ENCODE measurements at regions not wholly inside any gene's neighbourhood (a gene's known extent, or its start where the extent isn't known, plus 50 kb on each side); places are given as distances from the start of the nearest gene placed in this dataset.
A peak's percentile ranks its signal among the peaks of the same experiment; 100 is the strongest.

- Histone ChIP-seq H3K4me1 (ENCODE audit: control insufficient read depth, extremely low read depth, insufficient read depth, low read length) (no peaks in the 10 kb centered on the region), H3K27me3 (ENCODE audit: control insufficient read depth, insufficient read depth, low read length) (no peaks in the 10 kb centered on the region), H3K9ac (ENCODE audit: insufficient read depth, low read length) (no peak overlapping the region), H3K4me3 (replicated peaks in 1 of 4; ENCODE audit: control extremely low read depth in 1 of 4, insufficient read depth in 1 of 4, low read depth in 3 of 4, low read length in 4 of 4) (no peak overlapping the region), H3K36me3 (ENCODE audit: control insufficient read depth, insufficient read depth, low read length) (no peaks in the 10 kb centered on the region), H4K20me1 (ENCODE audit: control insufficient read depth, extremely low read depth, insufficient read depth, low read length) (no peaks in the 10 kb centered on the region), H3K79me2 (ENCODE audit: control insufficient read depth, insufficient read depth, low read length) (no peaks in the 10 kb centered on the region), H3K9me3 (ENCODE audit: control insufficient read depth, insufficient read depth, low read depth, low read length) (no peaks in the 10 kb centered on the region), H3K27ac (ENCODE audit: insufficient read depth, low read length) (no peak overlapping the region), H3K4me2 (ENCODE audit: extremely low read depth, insufficient read depth, low read length) (no peak overlapping the region), H2AFZ (ENCODE audit: low read length) (no peak overlapping the region)
- TF ChIP-seq EZH2 (IDR thresholded peaks at IDR 0.05; ENCODE audit: low read length, missing control alignments): no peak
- TF ChIP-seq CTCF (conservative IDR thresholded peaks at IDR 0.05 in 1 of 2, IDR thresholded peaks at IDR 0.05 in 1 of 2; ENCODE audit: low read depth in 1 of 2, low read length in 2 of 2): no peak
- no peak for DNase-seq (ENCODE audit: low read depth in 2 of 2)
Measured at GRCh38 chr9:16179566-16179965, 626.7 kb downstream of the CCDC171 start.

- Histone ChIP-seq H3K27me3 (ENCODE audit: control insufficient read depth, insufficient read depth, low read length) (no peaks in the 10 kb centered on the region), H3K79me2 (ENCODE audit: control insufficient read depth, insufficient read depth, low read length) (no peaks in the 10 kb centered on the region), H3K4me3 (replicated peaks in 1 of 4; ENCODE audit: control extremely low read depth in 1 of 4, insufficient read depth in 1 of 4, low read depth in 3 of 4, low read length in 4 of 4) (no peak overlapping the region), H2AFZ (ENCODE audit: low read length) (no peak overlapping the region), H3K9me3 (ENCODE audit: control insufficient read depth, insufficient read depth, low read depth, low read length) (no peaks in the 10 kb centered on the region), H3K4me1 (ENCODE audit: control insufficient read depth, extremely low read depth, insufficient read depth, low read length) (no peaks in the 10 kb centered on the region), H3K4me2 (ENCODE audit: extremely low read depth, insufficient read depth, low read length) (no peak overlapping the region), H3K9ac (ENCODE audit: insufficient read depth, low read length) (no peak overlapping the region), H3K27ac (ENCODE audit: insufficient read depth, low read length) (no peak overlapping the region), H3K36me3 (ENCODE audit: control insufficient read depth, insufficient read depth, low read length) (no peaks in the 10 kb centered on the region), H4K20me1 (ENCODE audit: control insufficient read depth, extremely low read depth, insufficient read depth, low read length) (no peaks in the 10 kb centered on the region)
- DNase-seq (ENCODE audit: low read depth in 2 of 2): no peak
- TF ChIP-seq CTCF (conservative IDR thresholded peaks at IDR 0.05 in 1 of 2, IDR thresholded peaks at IDR 0.05 in 1 of 2; ENCODE audit: low read depth in 1 of 2, low read length in 2 of 2) (no peak), EZH2 (IDR thresholded peaks at IDR 0.05; ENCODE audit: low read length, missing control alignments) (no peak)
Measured at GRCh38 chr9:16180091-16180490, 627.2 kb downstream of the CCDC171 start.

- H3K36me3 ChIP-seq (ENCODE audit: control insufficient read depth, insufficient read depth, low read length): no peaks in the 10 kb centered on the region
- no peak overlapping the region for H3K9ac ChIP-seq (ENCODE audit: insufficient read depth, low read length)
- no peak overlapping the region for H3K27ac ChIP-seq (ENCODE audit: insufficient read depth, low read length)
- no peaks in the 10 kb centered on the region for H4K20me1 ChIP-seq (ENCODE audit: control insufficient read depth, extremely low read depth, insufficient read depth, low read length)
- H3K79me2 ChIP-seq (ENCODE audit: control insufficient read depth, insufficient read depth, low read length): no peaks in the 10 kb centered on the region
- peak in 1 of 2 donors; percentile 79 for DNase-seq (ENCODE audit: low read depth in 2 of 2)
- H3K9me3 ChIP-seq (ENCODE audit: control insufficient read depth, insufficient read depth, low read depth, low read length): no peaks in the 10 kb centered on the region
- H3K4me1 ChIP-seq (ENCODE audit: control insufficient read depth, extremely low read depth, insufficient read depth, low read length): no peaks in the 10 kb centered on the region
- no peak overlapping the region for H2AFZ ChIP-seq (ENCODE audit: low read length)
- no peaks in the 10 kb centered on the region for H3K27me3 ChIP-seq (ENCODE audit: control insufficient read depth, insufficient read depth, low read length)
- H3K4me2 ChIP-seq (ENCODE audit: extremely low read depth, insufficient read depth, low read length): no peak overlapping the region
- H3K4me3 ChIP-seq (replicated peaks in 1 of 4; ENCODE audit: control extremely low read depth in 1 of 4, insufficient read depth in 1 of 4, low read depth in 3 of 4, low read length in 4 of 4): no peak overlapping the region
- TF ChIP-seq EZH2 (IDR thresholded peaks at IDR 0.05; ENCODE audit: low read length, missing control alignments): no peak
- no peak for TF ChIP-seq CTCF (conservative IDR thresholded peaks at IDR 0.05 in 1 of 2, IDR thresholded peaks at IDR 0.05 in 1 of 2; ENCODE audit: low read depth in 1 of 2, low read length in 2 of 2)
Measured at GRCh38 chr9:16180546-16180945, 627.7 kb downstream of the CCDC171 start.

Measured in fibroblast of lung (primary cell).